GM12875 (cell line): ENCODE measurements at regions not wholly inside any gene's neighbourhood (a gene's known extent, or its start where the extent isn't known, plus 50 kb on each side); places are given as distances from the start of the nearest gene placed in this dataset.
A peak's percentile ranks its signal among the peaks of the same experiment; 100 is the strongest.

Experiments
- H3K4me3 ChIP-seq: one replicate; pipeline ENCODE4 v1.5.1; 2011; ENCODE audit warnings: low read depth, low read length, control low read depth
- TF ChIP-seq, protein P1 (sequence below): IDR thresholded peaks from 2 replicates; pipeline ENCODE4 v1.5.1; 2011; ENCODE audit warnings: low read depth, mild to moderate bottlenecking, control low read depth, inconsistent platforms, low read length, moderate library complexity, borderline replicate concordance; ENCODE audit not compliant: insufficient read depth

DNA sequence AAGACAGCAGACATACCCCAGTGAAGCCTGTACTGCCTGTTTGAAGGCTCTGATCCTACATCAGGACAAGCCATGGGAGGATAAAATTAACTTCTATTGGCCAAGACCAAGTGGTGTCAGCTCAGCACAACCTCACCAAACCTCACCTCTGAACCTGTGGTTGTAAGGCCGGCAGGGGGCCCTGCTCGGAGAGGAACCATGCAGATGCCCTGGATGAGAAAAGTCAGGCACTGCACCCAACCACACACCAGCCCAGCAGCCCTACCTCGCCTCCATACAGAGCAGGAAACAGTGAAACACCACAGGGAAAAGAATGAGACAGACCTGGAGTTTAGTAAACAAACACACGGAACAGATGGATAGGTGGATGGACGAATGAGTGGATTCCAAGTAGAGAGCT lies 70.0 kb upstream of the PAX7 start:
- TF ChIP-seq, protein P1, sequence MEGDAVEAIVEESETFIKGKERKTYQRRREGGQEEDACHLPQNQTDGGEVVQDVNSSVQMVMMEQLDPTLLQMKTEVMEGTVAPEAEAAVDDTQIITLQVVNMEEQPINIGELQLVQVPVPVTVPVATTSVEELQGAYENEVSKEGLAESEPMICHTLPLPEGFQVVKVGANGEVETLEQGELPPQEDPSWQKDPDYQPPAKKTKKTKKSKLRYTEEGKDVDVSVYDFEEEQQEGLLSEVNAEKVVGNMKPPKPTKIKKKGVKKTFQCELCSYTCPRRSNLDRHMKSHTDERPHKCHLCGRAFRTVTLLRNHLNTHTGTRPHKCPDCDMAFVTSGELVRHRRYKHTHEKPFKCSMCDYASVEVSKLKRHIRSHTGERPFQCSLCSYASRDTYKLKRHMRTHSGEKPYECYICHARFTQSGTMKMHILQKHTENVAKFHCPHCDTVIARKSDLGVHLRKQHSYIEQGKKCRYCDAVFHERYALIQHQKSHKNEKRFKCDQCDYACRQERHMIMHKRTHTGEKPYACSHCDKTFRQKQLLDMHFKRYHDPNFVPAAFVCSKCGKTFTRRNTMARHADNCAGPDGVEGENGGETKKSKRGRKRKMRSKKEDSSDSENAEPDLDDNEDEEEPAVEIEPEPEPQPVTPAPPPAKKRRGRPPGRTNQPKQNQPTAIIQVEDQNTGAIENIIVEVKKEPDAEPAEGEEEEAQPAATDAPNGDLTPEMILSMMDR = peak; percentile 31; the same call in 1 of the 2 replicates
- no peak overlapping the region for H3K4me3 ChIP-seq

DNA sequence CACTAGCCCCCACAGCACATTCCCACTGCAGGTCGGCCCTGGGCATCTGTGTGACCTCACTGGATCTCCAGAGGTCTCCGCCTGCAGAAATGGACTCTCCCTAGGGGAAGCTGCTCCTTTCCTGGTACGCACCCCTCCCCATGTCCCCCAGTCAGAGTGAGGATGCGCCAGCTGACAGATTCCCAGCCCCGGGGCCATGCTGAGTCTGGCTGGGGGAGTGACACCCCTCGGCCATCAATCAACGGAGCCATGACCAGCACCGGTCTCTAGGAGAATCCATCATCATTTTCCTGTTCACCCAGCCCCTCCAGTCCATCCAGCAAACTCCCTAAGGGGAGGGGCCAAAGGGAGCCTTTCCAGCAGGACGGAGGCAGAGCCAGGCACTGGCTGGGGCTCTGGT lies 68.7 kb upstream of the PAX7 start:
- TF ChIP-seq, protein P1 = no peak
- no peak overlapping the region for H3K4me3 ChIP-seq

DNA sequence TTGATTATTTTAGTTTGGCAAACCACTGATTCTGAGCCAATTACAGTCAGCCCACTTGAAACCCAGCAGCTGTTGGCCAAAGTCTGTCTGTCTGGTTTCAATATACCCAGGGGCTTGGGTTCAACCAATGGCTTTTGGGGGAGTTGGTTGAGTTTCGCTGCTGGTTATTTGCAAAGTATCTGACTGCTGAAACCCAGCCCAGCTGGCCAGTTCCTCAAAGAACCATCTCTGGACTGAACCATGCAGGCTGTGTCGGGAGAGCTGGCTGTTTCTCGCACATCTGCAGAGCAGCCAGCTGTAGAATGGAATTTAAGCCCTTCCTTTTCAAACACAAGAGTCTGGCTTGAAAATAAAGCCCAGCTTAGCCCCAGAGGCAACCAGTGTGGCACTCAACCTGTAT lies 66.0 kb upstream of the PAX7 start:
- TF ChIP-seq, protein P1 = no peak
- no peak overlapping the region for H3K4me3 ChIP-seq

DNA sequence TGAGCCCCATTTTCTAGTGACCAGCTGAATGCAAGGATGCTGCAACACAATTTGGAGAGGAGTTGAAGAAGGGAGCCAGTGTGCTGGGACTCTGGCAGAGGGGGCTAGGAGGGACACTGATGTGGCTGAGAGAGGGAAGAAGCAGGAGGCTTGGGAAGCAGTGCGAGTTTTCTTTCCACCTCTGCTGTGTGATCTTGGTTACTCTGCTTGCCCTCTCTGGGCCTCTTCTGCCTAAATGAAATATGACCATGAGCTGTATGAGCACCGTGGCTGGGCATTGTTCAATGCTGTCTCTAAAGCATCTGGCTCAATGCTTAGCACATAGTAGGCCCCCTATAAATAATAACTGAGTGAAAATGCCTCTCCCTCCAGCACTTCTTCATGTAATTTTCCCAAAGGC lies 65.3 kb upstream of the PAX7 start:
- H3K4me3 ChIP-seq = no peak overlapping the region
- TF ChIP-seq, protein P1 = no peak

DNA sequence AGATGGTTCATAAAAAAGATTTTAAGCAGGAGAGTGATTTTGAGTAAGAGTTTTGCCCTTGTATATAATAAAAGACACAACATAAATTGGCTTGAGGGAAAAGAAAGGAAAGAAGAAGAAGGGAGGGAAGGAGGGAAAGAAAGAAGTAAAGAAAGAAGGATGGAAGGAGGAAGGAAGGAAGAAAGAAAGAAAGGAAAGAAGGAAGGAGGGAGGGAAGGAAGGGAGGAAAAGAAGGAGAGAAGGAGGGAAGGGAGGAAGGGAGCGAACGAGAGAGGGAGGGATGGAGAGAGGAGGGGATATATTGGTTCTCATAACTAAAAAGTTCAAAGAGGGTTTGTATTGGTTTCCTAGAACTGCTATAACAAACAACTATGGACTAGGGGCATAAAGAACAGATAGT lies 62.2 kb upstream of the PAX7 start:
- no peak overlapping the region for H3K4me3 ChIP-seq
- TF ChIP-seq, protein P1 = no peak

DNA sequence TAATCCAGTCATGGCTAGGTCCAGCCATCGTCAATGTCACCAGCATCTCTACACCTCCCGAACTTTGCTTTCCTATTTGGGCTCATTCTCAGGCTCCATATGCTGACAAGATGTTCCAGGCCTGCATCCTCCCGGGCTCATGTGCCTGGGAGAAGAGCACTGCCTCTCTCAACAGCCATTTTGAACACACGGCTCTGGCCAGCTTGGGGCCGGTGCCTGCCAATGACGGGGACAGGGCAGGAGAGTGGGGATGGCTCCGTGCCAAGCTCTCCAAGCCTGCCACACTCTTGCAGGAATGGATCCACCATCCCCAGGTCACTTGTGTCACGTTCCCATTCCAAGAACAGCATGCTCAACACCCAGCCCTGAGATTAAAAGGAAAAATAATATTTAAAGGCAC lies 61.4 kb upstream of the PAX7 start:
- no peak overlapping the region for H3K4me3 ChIP-seq
- TF ChIP-seq, protein P1 = no peak

DNA sequence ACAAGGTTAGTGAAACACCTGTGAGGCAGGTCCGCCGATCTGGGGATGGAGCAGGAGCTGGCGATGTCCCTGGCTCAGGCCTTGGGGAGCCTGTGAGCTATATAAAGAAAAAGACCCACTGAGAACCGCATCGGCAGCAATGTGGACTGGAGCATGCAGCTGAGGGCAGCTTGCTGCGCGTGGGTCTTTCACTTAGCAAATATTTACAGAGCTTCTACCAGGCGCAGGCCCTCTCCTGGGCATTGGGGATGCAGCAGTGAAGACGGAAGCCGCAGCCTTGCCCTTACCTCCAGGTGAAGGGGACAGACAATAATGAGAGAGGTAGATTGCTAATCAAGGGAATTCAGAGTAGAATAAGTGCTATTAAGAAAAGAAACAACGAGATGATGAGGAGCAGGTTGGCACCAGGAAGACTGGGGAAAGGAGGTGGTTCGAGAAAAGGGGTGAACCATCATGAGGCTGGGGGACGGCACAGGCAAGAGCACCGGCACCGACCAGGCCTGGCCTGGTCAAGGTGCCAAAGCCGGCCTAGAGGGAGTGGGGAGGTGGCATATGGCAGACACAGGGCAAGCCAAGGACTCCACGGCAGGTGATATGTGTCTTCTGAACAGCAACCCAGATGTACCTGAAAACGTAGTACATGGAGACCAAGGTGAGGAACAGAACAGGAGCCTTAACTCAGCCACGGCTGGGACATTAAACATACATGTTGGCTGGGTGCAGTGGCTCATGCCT lies 60.7 kb upstream of the PAX7 start:
- TF ChIP-seq, protein P1 = no peak
- H3K4me3 ChIP-seq = no peak overlapping the region
